EH (cell line): ENCODE measurements at regions not wholly inside any gene's neighbourhood (a gene's known extent, or its start where the extent isn't known, plus 50 kb on each side); places are given as distances from the start of the nearest gene placed in this dataset.
"Not testable (repeated sequence)": the region's sequence is repeated elsewhere in the genome, so short reads cannot be mapped to it uniquely, and the experiment has no call there.

Source experiments
- DNase-seq: peaks from one replicate; pipeline ENCODE4 v3.0.0-alpha.2; 2015; ENCODE audit warnings: low read depth

DNA sequence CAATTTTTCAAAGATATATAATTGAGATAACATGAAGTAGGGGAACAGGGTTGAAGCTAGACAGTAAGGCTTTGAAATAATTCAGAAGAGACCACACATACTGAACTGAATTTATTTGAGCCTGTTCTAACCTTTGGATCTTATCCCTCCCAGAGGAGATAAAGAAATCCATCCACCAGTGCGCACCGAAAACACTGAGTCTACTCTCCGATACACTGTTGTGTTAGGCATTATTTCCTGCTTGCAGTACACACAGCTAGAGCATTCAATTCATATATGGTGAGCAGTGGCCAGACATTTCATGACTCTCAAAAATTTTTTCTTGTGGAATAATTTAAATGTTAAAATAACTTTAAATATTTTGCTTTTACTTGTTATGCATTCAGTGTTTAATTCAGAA, 342.7 kb downstream of the GPD2 start:
- no peak for DNase-seq

- no peak for DNase-seq
Observed at GRCh38 chr2:156779416-156780120, 343.4 kb downstream of the GPD2 start.

DNA sequence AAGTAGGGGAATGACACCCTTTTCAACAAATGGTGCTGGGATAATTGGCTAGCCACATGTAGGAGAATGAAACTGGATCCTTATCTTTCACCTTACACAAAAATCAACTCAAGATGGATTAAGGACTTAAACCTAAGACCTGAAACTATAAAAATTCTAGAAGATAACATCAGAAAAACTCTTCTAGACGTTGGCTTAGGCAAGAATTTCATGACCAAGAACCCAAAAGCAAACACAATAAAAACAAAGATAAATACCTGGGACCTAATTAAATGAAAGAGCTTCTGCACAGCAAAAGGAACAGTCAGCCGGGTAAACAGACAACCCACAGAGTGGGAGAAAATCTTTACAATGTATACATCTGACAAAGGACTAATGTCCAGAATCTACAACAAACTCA, 345.5 kb downstream of the GPD2 start:
- DNase-seq = not testable (repeated sequence)

DNA sequence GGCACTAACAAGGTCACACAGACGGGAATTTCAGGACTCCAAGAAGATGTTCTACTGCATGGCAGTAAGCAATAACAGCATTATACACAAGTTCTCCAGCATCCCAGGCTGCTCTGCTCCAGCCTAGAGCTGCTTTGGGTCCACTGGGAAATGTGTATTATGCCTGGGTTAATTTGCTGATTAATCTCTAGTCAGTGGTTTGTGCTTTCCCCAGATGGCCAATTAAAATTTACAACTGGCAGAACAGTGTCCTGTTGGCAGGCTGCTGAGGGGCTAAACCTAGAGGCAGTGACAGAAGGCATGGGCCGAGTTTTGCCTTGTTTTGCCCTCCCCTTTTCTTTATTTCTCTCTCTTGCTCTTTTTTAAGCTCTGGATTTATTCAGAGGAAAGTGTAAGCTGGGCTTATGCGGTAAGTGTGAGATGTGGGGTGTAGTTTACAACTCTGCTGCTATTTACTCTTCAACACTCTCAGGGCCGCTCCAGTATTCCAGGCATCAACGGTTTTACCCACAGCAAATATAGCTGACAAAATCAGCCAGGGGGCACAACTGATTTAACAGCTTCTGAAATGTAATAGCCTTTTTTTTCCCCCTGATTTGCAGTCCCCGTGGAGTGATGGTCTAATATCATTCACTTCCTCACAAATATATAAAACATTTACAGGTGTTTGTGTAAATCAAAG, 348.0 kb downstream of the GPD2 start:
- no peak for DNase-seq

DNA sequence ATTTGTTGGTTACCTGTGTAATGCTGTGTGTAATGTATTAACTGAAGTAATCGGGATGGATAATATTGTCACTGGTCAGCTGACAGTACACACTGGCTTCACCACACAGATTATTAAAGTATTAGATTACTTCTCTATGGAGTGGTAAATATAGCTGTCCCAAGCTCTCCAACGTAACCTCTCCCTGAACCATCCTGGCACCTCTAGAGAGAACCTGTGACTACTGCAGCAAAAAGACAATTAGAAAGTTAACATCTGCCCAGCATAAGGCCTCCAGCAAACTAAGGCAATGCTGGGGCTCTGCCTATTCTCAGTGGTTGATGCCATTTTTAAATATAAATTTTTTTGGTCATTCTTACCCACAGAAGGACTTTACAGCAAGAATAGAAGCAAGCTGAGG, 351.3 kb downstream of the GPD2 start:
- no peak for DNase-seq

DNA sequence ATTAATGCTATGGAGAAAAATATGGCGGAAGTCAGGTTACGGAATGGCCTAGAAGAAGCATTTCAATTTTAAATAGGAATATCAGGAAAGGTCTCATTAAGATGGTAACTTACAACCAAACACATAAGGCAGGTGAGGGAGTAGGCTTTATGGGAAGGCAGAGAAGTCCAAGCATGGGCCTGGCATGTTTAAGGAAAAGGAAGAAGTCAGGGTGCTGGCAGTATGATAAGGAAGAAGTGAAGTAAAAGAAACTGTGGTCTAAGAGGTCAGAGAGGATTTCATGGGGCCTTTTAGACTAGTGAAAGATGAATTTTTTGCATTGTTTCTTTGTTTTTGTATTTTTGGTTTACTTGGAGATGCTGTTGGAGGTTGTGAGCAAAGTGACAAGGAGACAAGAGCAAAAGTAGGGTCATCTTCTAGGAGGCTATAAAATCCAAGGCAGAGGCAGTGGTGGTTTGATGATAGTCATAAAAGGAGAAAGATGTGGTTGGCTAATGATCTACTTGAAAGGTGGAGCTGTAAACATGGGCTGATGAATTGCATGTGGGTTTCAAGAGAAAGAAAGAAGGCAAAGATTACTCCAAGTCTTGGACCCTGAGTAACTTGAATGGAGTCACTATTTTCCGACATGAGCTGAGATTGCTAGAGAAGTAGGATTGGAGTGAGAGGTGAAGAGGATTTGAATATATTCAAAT, 354.3 kb downstream of the GPD2 start:
- DNase-seq = no peak

GRCh38 chr2:156792242-156792840, 356.2 kb downstream of the GPD2 start:
- no peak for DNase-seq

DNA sequence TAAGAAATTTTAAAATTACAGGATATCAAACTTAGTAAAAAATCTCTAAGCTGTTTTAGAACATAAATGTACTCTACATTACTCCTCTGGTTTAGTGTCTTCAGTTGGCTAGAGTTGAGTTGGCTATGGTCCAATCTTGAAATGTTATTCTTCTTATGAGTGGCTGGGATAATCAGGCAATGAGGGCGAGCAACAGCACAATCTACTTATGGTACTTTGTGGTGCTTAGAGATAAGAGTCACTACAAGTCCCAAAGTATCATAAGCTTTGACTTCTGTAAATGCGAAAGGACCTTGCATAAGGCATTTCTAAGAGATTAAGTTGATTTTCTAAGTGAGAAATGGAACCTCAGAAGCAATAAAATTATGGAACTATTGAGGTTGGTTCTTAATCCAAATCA, 361.7 kb downstream of the GPD2 start:
- no peak for DNase-seq

GRCh38 chr2:156800065-156800653, 364.0 kb downstream of the GPD2 start:
- DNase-seq = no peak

- no peak for DNase-seq
Observed at GRCh38 chr2:156800781-156801361, 364.7 kb downstream of the GPD2 start.

GRCh38 chr2:156803243-156803642, 367.1 kb downstream of the GPD2 start:
- DNase-seq = no peak

DNA sequence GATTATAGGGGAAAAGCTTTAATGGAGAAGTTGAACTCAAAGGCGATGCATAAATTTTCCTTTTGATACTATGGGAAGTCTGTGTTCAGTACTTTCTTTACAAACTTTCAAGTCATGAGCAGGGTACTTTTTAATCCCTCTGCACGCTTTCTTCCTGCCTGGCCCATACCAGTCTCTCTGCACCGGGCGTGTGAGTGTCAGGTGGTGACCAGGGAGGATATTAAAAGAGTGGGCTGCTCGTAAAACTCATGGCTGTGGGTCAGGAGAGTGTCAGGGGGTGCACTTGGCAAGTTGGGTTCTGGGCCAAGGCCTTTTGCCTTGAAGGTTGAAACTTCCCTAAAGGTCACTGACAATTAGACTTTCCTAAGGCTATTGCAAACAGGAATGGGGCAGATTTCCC, 367.8 kb downstream of the GPD2 start:
- DNase-seq = no peak

GRCh38 chr2:156810094-156810493, 373.9 kb downstream of the GPD2 start:
- DNase-seq = no peak

DNA sequence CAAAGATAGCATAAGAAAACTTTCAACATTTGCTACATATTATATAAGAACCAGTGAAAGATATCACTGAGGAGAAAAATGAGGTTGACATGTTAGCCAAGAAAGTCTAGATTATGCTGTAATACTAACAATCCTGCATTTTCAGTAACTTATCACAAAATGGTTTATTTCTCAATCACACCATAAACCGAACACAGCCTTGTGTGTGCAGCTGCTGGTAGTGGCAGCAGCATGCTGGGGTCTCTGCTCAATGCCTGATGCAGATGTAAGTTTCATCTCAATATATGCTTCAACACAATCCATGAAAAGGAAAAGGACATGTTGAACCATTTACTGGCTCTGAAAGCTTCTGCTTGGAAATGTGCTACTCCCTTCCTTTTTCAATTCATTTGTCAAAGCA, 376.3 kb downstream of the GPD2 start:
- DNase-seq = no peak

DNA sequence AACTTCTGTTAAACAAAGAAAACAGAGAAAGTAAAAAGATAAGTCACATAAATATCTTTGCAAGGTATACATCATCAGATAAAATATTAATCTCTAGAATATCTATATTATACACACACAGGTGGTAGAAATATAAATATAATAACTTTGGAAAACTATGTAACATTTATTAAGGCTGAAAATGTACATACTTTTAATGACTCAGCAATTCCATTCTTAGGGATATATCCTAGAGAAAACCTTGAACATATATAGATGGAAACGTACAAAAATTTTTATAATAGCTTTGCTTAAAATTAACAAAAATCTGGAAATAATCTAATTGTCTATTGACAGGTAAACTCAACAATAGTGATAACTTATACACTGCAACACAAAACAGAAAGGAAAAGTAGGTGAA, 381.3 kb downstream of the GPD2 start:
- DNase-seq = no peak

- no peak for DNase-seq
Observed at GRCh38 chr2:156818221-156818620, 382.0 kb downstream of the GPD2 start.

- DNase-seq = no peak
Observed at GRCh38 chr2:156818944-156819343, 382.8 kb downstream of the GPD2 start.

DNA sequence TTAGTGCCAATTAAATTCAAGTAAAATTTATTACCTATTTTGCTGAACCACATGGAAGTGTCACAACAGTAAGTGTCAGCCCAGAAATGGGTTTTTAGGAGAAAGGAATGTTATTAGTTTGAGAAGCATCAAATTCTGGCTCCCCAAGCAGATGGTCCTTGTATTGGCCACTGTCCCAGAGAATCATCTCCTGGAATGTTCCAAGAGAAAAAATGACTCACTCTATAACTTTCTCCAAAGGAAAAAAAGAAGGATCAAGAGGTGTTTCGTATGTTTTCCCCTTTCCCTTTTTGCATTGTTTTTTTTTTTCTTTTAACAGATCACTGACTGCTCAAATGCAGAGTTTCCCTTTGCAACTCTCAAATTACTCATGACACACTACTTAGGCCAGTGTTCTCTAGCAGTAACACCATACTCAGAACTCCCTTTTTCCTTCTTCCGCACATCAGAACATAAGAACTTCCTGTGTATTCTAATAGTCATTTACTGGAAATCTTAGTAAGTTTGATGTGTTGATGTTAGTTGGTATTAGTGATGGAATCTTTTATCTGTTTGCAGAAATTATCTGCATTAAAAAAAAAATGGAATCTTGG, 390.3 kb downstream of the GPD2 start:
- DNase-seq = peak; percentile 76

GRCh38 chr2:156834431-156834830, 398.3 kb downstream of the GPD2 start:
- no peak for DNase-seq

GRCh38 chr2:156837635-156838370, 401.6 kb downstream of the GPD2 start:
- no peak for DNase-seq

GRCh38 chr2:156841321-156841720, 405.1 kb downstream of the GPD2 start:
- no peak for DNase-seq
